ENCODE measurements at regions not wholly inside any gene's neighbourhood (a gene's known extent, or its start where the extent isn't known, plus 50 kb on each side); places are given as distances from the start of the nearest gene placed in this dataset.

DNA sequence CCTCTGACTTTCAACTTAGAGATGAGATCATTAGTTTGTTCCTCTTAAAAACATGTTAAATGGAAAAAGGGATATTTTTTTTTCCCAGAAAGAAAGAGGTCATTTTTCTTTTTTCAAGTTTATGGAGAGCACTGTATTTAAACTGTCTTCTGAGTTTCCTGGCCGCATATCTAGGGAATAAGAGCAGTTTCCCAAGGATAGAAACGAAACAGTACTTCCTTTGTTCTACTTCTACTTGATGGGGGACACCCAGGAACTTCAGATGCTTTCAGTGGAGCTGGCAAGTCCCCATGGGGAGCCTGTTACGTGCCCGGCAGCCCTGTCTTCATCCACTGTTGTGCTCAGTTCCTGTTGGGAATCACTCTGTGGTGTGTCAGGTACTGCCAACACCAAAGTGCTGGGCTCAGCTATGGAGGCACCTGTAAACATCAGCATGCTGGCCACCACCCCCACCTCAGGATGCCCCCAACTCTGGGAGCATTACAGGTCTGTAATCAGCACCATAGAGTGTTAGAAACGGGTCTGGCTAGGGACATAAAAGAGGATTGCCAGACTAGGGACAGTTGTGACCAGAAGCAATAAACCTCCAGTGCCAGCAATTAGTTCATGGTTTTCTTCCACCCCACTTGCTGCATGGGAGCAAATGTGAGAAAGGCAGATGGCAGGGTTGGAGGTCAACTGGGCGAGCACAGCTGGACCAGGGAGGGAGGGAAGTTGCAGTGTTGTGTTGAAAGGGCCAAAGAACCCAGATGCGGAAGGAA lies 221.7 kb upstream of the ECI2 start:
- DNase-seq (no peak), ATAC-seq (no peak)
- intact Hi-C loops (cut with micrococcal nuclease): no loop called here

DNA sequence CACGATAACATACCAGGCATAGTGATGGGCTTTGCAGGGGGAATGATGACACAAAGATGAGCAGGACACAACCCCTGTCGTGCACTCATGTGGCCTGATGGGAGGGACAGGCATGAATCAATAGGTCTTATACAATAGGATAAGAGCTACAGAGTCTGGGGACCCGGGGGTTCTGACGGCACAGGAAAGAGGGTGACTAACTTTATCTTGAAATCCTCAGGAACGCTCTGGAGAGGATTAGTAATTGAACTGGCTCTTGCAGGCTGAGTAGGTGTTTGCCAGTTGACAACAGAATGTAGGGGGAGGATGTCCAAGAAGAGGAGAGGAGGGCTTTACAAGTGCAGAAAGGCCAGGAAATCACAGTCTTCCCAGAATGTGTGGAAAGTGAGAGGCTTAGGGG lies 219.9 kb upstream of the ECI2 start:
- intact Hi-C loops (cut with micrococcal nuclease): no loop called here
- ATAC-seq (no peak), DNase-seq (no peak)

DNA sequence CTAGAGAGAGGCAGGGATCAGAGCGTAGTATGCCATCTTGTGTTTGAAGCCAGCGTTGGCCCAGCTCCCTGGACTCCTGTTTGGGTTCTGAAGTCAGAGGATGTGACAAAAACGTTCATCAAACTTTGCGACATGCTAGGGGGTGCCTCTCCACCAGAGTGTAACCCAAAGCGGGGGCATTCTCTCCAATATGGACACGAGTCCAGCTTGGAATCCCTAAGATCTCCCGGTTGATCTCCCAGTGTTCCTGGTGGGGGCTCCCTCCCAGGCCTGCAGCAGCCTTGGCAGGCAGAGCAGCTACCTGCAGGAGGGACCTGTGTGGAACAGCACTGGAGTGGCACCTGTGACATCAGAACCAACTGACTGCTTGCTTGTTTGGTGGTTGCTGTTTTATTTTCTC lies 218.8 kb upstream of the ECI2 start:
- ATAC-seq (no peak), DNase-seq (no peak)
- intact Hi-C loops (cut with micrococcal nuclease): no loop called here

DNA sequence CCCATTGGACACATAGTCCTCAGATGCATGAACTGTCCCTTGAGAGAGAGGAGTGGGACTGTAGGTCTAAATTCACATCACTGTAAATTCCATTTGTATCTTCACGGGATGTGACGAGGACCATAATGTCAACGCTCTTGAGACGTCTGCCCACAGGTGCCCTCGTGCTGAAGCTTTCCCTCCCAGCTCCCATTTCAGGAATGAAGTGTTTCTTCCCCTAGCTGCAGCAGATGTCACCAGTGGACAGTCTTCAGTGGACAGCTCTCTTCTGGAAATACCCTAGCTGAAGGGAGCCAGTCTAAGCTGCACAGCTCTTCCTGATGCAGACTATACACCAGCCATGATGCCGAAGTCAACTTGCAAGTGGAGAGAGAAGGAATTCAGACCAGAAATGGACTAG lies 217.4 kb upstream of the ECI2 start:
- intact Hi-C loops (cut with micrococcal nuclease): no loop called here
- DNase-seq (no peak), ATAC-seq (no peak)

DNA sequence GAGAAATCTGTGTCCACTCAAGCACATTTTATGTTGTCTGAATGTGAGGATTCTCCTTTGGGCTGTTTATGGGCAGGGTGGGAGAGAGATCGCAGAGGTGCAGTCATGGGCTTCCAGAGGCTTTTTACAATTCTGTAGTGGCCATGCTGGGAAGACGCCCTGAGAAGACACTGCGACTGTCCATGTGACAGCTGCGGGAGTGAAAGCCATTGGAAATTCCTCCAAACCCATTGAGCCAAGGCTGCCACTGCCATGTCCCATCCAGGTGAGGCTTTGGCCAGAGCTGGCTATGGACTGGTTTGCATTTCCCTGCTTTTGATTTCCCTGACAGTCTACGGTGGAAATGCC lies 216.9 kb upstream of the ECI2 start:
- no peak for ATAC-seq
- no peak for DNase-seq
- intact Hi-C loops (cut with micrococcal nuclease): no loop called here

DNA sequence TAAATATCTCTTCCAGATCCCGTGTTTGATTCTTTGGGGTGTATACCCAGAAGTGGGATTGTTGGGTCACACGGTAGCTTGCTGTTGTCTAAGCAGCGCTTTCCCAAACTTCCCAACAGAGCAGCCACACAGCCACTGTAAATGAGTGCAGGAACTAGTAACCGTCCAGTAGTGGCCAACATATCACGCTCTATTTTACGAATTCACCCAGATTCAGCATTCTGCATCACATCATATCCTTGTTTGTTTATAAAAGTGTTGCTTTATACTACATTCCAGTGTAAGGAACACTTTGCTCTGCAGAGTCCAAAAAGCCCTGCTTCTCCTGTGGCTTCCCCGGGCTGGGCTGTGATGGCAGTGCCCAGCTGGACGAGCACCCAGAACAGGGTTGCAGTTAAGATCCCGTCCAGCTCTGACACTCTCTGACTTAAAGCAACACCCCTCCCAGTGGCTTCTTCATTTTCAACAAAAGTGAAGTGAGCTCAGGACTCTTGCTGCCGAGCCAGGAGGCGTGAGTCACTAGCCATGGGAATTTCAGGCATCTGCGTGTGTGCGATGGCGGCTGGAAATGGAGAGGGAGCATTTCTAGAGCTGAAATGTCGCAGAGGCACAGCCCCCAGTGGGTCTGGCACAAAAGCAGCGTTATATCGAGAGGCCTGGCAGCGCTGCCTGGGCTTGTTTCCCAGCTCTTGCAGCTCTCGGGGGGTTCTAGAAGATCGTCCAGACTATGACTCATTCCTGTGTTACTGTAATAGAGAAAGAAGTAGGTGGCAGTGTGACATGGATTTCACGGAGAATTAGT lies 216.3 kb upstream of the ECI2 start:
- peak; percentile 85 for DNase-seq
- intact Hi-C loops (cut with micrococcal nuclease): no loop called here
- peak; percentile 78 for ATAC-seq

DNA sequence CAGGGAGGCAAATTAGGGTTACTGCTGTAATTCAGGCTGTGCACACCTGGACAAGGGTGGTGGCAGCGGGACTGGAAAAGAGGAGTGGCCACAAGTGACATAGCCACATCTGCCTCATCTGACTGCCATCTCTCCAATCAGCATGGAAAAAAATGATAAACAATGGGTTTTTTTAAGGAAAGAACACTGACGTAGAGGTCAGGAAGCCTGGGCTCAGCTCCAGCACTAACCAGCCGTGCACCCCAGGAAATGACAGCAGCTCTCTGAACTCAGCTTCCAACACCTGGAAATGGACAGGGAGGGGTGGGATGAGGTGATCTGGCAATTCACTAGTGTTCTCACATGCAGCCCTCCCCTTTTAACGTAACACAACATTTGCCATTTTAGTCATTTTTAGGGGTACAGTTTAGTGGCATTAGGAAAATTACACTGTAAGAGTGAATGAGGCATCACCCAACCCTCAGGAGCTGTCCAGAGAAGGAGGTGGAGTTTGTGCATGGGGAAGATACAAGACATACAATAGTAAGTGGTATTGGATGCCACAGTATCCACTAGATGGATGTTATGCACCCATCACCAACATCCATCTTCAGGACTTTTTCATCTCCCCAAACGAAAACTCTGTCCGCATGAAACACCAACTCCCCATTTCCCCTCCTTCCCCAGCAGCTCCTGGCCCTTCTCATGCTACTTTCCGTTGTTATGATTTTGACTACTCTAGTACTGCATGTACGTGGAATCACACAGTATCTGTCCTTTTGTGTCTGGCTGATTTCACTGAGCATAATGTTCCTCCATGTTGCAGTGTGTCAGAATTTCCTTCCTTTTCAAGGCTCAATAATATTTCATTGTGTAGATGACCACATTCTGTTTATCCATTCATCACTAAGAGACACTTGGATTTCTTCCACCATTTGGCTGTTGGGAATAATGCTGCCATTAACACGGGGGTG lies 215.5 kb upstream of the ECI2 start:
- intact Hi-C loops (cut with micrococcal nuclease): no loop called here
- ATAC-seq (no peak), DNase-seq (peak; percentile 39)

DNA sequence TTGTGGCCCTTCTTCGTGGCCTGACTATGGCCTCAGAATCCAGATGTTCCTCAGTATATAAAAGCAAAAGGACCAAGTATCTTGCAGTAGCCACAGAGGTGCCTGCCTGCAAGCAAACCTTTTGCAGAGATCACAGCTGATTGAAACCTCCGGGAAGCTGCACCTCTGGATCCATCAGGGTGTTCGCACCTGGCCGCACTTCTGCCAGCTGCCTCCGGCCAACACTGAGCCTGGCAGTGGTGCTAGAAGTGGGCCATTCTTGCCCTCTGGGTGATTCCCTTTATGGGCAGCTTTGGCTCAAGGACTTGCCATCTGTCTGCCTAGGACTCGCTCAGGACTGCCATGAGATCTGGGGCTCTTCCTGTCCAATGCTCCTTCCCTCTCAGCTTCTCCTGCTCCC lies 214.6 kb upstream of the ECI2 start:
- intact Hi-C loops (cut with micrococcal nuclease): no loop called here
- no peak for ATAC-seq
- DNase-seq: no peak

DNA sequence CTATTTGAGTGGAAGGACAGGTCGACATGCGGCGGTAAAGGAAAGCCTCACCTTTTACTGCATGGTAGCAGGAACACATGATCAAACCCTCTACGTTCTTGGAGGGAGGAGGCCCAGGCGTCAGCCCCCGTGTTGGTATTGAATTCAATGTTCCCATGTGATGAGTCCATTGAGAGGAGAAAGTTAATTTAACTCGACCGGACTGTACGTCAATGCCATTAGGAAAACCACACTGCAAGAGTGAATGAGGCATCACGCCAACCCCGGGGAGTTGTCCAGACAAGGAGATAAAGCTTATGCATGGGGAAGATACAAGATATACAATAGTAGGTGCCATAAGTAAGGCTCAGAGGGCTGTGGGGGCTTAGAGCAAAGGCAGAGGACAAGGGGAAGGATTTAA lies 213.9 kb upstream of the ECI2 start:
- intact Hi-C loops (cut with micrococcal nuclease): no loop called here
- DNase-seq (no peak), ATAC-seq (no peak)

DNA sequence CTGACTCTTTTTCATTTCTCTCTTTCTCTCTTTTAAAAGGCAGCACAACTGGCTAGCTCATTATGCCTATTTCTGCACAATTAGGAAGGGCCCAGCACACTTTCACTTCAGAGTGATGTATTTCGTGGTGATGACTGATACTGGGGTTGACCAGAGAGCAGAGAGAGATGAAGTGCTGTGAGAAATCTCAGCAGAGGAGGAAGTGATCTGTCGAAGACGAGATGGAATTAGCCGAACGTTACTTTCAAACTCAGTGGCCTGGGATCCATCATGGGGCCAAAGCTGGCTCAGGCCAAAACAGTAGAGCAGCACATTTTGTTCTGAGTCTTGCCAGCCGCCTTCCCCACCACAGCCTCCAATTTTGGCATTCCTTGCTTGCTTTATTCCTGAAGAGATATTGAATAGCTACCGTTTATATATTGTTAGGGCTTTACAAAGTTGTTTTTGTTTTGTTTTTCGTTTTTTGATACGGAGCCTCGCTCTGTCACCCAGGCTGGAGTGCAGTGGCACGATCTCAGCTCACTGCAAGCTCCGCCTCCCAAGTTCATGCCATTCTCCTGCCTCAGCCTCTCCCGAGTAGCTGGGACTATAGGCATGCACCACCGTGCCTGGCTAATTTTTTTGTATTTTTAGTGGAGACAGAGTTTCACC lies 213.2 kb upstream of the ECI2 start:
- ATAC-seq (no peak), DNase-seq (no peak)
- intact Hi-C loops (cut with micrococcal nuclease): no loop called here

DNA sequence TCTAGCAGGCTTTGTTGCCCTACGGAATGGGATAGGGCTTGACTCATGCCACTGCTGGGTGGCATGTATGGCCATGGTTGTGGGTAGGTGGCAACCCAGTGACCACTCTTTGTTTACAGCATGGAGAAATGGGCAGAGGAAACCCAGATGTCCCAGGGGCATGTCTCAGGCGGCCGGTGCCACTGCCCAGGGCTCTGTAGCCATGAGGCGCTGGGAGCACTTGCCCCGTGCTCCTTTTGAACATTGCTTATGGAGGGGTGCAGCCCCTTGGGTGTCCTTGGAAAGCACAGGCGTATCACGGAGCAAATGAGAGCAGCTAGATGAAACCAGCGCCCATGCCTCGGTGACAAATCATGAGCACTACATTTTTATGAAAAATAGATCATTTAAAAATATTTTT lies 212.5 kb upstream of the ECI2 start:
- DNase-seq (no peak), ATAC-seq (no peak)
- intact Hi-C loops (cut with micrococcal nuclease): no loop called here

DNA sequence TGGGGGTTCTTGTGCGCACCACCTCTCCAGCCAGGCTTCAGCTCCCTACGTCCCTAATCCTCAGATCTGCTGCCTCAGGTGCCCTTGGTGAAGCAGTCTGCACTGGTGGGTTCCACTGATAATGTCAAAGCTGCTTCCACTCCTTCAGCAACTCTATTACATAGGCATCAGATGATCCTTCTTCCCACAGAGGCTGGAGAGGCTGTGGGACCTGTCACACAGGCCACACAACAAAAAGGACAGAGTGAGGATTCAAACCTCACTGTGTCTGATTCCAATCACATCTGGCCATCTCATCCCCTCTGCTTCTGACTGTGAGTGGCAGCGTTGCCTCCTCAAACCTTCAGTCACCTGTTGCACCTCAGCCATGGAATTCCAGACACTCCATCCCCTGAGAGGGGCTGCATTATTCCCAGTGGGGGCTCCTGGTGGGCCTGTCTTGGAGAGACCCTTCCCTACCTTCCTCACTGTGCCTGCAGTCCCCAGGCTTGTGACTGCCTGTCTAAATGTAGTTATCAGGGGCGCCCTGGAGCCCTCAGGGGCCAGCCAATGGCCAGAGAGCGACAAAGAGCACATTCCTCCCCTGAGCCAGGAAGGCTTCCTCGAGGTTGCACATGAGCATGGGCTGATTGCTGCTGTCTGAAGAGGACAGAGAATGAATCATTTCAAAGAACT lies 211.4 kb upstream of the ECI2 start:
- ATAC-seq (peak; percentile 78), DNase-seq (peak; percentile 59)
- intact Hi-C loops (cut with micrococcal nuclease): no loop called here

DNA sequence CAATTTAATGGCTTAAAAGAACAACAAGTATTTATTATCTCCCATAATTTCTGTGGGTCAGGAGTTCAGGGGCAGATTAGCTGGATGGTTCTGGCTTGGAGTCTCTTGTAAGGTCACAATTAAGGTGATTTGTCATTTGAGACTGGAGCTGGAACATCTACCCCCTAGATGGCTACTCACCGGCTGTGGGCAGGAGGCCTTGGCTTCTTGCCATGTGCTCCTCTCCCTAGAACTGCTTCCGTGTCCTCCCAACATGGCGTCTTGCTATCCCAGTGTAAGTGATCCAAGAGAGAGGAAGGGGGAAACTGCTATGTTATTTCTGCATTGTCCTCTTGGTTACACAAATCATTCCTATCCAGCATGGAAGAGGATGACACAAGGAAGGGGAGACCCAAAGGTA lies 210.2 kb upstream of the ECI2 start:
- ATAC-seq: peak; percentile 67
- DNase-seq: peak; percentile 56
- intact Hi-C loops (cut with micrococcal nuclease): no loop called here

DNA sequence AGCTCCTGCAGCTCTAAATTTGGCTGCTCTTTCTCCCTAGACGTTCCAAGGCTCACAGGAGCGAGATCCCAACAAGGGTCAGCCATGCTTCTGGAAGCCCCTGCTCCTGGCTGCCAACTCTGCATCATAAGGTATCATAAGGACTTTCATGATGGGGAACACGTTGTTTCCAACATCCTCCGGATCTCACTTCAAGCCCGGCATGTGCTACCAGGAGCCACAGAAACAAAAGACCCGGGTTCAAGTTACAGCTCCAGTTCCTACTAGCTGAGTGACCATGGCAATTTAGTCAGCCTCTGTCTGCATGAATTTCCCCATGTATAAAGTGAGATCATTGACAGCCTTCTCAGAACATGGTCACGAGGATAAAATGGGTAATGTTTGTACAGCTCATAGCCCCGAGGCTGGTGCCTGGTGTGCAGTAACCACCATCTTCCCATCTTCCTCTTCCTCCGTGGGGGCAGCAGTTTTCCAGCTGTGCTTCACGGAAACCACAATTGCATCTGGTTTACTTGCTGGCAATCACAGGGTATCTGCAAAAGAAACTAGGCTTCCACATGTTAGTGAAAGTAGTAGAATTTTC lies 209.0 kb upstream of the ECI2 start:
- ATAC-seq (no peak), DNase-seq (no peak)
- intact Hi-C loops (cut with micrococcal nuclease): no loop called here

DNA sequence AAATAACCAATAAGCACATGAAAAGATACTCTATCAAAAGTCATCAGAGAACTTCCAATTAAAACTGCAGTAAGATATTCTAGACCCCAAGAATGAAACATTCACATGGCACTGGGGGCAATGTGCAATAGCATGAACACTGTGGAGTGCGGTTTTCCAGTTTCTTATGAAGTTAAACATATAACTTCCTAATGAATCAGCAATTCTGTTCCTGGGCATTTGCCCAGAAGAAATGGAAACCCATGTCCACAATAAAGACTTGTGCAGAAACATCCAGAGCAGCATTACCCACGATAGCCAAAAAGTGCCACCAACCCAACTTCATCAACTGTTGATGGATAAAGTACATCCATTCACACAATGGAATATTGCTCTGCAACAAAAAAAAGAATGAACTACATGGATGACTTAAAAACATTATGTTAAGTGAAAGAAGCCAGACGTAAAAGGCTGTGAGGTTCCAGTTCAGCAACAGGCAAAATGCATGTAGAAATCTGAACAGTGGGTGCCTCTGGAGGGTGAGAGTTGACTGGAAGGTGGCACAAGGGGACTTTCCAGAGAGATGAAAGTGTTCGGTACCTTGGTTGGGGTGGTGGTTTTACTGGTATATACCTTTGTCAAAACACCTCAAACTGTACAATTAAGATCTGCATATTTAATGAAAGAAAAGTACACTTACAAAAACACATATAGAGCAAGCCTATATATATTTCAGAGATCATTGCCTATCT lies 207.2 kb upstream of the ECI2 start:
- ATAC-seq (no peak), DNase-seq (no peak)
- intact Hi-C loops (cut with micrococcal nuclease): no loop called here

DNA sequence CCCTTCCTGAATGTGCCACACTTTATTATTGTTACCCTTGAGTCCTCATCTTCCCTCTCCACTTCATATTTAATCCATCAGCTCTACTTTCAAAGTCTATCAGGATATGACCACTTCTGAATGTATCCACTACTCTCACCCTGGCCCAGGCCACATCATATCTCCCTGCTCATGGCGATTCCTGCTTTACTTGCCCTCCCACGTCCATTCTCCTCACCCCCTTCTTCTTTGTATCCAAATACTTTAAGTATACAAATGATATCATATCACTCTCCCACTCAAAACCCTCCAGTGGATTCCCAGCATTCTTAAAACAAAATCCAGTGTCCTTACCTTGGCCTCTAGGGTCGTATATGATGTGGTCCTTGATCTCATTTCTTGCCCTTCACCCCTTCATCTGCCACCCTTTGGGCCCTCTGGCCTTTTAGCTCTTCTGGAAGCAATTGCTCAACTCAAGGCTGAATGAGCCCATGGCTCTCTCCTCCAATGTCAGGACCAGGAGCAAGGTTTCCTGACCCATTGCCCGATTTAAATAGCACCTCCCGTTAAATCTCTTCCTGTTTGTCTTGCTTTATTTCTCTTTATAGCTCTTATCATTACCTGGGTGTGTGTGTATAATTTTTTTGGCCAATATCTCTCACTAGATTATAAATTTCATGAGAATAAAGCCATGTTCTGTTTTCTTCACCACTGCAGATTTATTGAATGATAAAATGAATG lies 205.9 kb upstream of the ECI2 start:
- no peak for DNase-seq
- no peak for ATAC-seq
- intact Hi-C loops (cut with micrococcal nuclease): no loop called here

DNA sequence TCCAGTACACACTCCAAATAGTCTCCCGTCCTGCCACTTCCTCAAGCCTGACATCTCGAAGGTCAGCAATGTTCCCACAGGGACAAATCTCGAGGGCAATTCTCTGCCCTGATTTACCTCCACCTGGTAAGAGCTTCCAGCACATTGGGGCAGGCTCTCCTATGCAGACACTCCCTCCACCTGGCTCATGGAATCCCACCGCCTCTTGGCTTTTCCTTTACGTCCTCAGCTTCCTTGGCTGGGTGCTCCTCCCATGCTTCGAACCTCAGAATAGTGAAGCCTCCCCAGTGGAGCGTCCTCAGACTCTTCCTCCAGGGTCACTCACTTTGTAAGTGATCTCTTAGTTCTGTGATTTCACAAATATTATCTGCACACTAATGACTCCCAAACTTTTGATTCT lies 205.2 kb upstream of the ECI2 start:
- intact Hi-C loops (cut with micrococcal nuclease): no loop called here
- no peak for ATAC-seq

More for the DNA sequence above, 205.2 kb upstream of the ECI2 start:
- no peak for DNase-seq

All from left ventricle myocardium superior (tissue), 1 donor.